Astrocyte (in vitro differentiated cells and primary cell): ENCODE measurements at regions not wholly inside any gene's neighbourhood (a gene's known extent, or its start where the extent isn't known, plus 50 kb on each side); places are given as distances from the start of the nearest gene placed in this dataset.
A peak's percentile ranks its signal among the peaks of the same experiment; 100 is the strongest.

Source experiments
- DNase-seq: peaks from one replicate; pipeline ENCODE4 v3.0.0-alpha.2; 2010; ENCODE audit warnings: low read depth
- FAIRE-seq: peaks from 2 replicates; lab custom pipeline; 2011; peaks lifted over from hg19 to GRCh38; lab: Jason Lieb, UNC
- H2AFZ ChIP-seq: 2 replicates; pipeline ENCODE4 v1.6.0; 2012; ENCODE audit warnings: low read depth, low read length, inconsistent platforms
- H3K27ac ChIP-seq: 2 replicates; pipeline ENCODE4 v1.5.1; 2011; ENCODE audit warnings: low read depth, low read length, inconsistent platforms
- H3K27me3 ChIP-seq: 2 replicates; pipeline ENCODE4 v1.6.0; 2011; ENCODE audit warnings: low read length, inconsistent platforms; ENCODE audit not compliant: insufficient read depth
- H3K36me3 ChIP-seq: 2 replicates; pipeline ENCODE4 v1.5.1; 2011; ENCODE audit warnings: low read length, inconsistent platforms; ENCODE audit not compliant: insufficient read depth
- H3K4me1 ChIP-seq: 2 replicates; pipeline ENCODE4 v1.5.1; 2011; ENCODE audit warnings: low read length, inconsistent platforms; ENCODE audit not compliant: insufficient read depth
- H3K4me2 ChIP-seq: 2 replicates; pipeline ENCODE4 v1.6.0; 2012; ENCODE audit warnings: low read length, inconsistent platforms
- H3K4me3 ChIP-seq: 2 replicates; pipeline ENCODE4 v1.5.1; 2011; ENCODE audit warnings: low read depth, mild to moderate bottlenecking, low read length, inconsistent platforms; ENCODE audit not compliant: insufficient read depth
- H3K79me2 ChIP-seq: 2 replicates; pipeline ENCODE4 v1.6.0; 2012; ENCODE audit warnings: mild to moderate bottlenecking, low read length, inconsistent platforms; ENCODE audit not compliant: insufficient read depth
- H3K9ac ChIP-seq: 2 replicates; pipeline ENCODE4 v1.6.0; 2012; ENCODE audit warnings: mild to moderate bottlenecking, low read length, inconsistent platforms
- H3K9me3 ChIP-seq: 2 replicates; pipeline ENCODE4 v1.5.1; 2012; ENCODE audit warnings: low read depth, mild to moderate bottlenecking, low read length, inconsistent platforms; ENCODE audit not compliant: insufficient read depth
- H4K20me1 ChIP-seq: 2 replicates; pipeline ENCODE4 v1.6.0; 2012; ENCODE audit warnings: low read length, inconsistent platforms; ENCODE audit not compliant: insufficient read depth
- H3K27ac Mint-ChIP-seq: one replicate; pipeline ENCODE4 v1.8.0; 2021; ENCODE audit warnings: mild to moderate bottlenecking, mixed read lengths; ENCODE audit not compliant: unreplicated experiment
- H3K27me3 Mint-ChIP-seq: one replicate; pipeline ENCODE4 v1.8.0; 2021; ENCODE audit warnings: low read depth, mixed read lengths; ENCODE audit not compliant: unreplicated experiment
- H3K36me3 Mint-ChIP-seq: one replicate; pipeline ENCODE4 v1.8.0; 2021; ENCODE audit warnings: low read depth, mixed read lengths; ENCODE audit not compliant: unreplicated experiment
- H3K4me1 Mint-ChIP-seq: one replicate; pipeline ENCODE4 v1.8.0; 2021; ENCODE audit warnings: low read depth, mixed read lengths; ENCODE audit not compliant: unreplicated experiment
- H3K4me3 Mint-ChIP-seq: one replicate; pipeline ENCODE4 v1.8.0; 2021; ENCODE audit warnings: mild to moderate bottlenecking, moderate library complexity, mixed read lengths; ENCODE audit not compliant: unreplicated experiment
- H3K9me3 Mint-ChIP-seq: one replicate; pipeline ENCODE4 v1.8.0; 2021; ENCODE audit warnings: mild to moderate bottlenecking, mixed read lengths; ENCODE audit not compliant: unreplicated experiment
- EZH2 ChIP-seq: IDR thresholded peaks from 2 replicates; pipeline ENCODE4 v1.6.1; 2012; ENCODE audit warnings: mild to moderate bottlenecking, low read length, inconsistent platforms; ENCODE audit not compliant: insufficient read depth
- TF ChIP-seq, protein P1 (sequence below): IDR thresholded peaks from 2 replicates; pipeline ENCODE4 v1.5.1; 2011; ENCODE audit warnings: low read depth, mild to moderate bottlenecking, inconsistent platforms, low read length, moderate library complexity; ENCODE audit not compliant: insufficient read depth

DNA sequence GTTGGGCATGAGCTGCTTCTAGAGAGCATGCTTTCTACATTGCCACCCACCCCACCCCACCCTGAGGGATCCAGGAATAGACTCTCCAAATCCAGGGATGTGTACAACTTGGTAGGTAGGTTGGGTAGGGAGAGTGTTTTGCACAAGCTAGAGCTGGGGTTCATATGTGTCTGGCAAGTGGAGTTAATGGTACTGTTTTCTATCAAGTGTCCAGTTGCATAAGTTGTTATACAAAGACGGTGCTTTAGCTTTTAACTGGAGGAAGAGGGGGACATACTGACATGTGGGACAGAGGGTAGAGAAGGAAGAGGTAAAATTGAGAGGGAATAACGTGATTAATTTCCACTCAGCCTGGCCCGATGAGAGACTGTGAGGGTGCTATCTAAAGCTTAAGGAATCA is 51.0 kb upstream of the TNC start:
- Mint-ChIP-seq H3K27ac (peak overlapping the region; percentile 92), H3K4me3 (peak overlapping the region; percentile 27), H3K27me3 (no peaks in the 10 kb centered on the region), H3K36me3 (no peaks in the 10 kb centered on the region), H3K4me1 (peaks cover 56% of the 10 kb centered on the region), H3K9me3 (no peaks in the 10 kb centered on the region)
- H3K9me3 ChIP-seq = no peaks in the 10 kb centered on the region
- no peaks in the 10 kb centered on the region for H3K36me3 ChIP-seq
- no peak overlapping the region for H2AFZ ChIP-seq
- no peak overlapping the region for H3K9ac ChIP-seq
- no peak for FAIRE-seq
- no peaks in the 10 kb centered on the region for H3K27me3 ChIP-seq
- no peak overlapping the region for H3K4me3 ChIP-seq
- no peaks in the 10 kb centered on the region for H4K20me1 ChIP-seq
- TF ChIP-seq EZH2 = no peak
- TF ChIP-seq, protein P1, sequence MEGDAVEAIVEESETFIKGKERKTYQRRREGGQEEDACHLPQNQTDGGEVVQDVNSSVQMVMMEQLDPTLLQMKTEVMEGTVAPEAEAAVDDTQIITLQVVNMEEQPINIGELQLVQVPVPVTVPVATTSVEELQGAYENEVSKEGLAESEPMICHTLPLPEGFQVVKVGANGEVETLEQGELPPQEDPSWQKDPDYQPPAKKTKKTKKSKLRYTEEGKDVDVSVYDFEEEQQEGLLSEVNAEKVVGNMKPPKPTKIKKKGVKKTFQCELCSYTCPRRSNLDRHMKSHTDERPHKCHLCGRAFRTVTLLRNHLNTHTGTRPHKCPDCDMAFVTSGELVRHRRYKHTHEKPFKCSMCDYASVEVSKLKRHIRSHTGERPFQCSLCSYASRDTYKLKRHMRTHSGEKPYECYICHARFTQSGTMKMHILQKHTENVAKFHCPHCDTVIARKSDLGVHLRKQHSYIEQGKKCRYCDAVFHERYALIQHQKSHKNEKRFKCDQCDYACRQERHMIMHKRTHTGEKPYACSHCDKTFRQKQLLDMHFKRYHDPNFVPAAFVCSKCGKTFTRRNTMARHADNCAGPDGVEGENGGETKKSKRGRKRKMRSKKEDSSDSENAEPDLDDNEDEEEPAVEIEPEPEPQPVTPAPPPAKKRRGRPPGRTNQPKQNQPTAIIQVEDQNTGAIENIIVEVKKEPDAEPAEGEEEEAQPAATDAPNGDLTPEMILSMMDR = no peak
- no peak for DNase-seq
- no peaks in the 10 kb centered on the region for H3K79me2 ChIP-seq
- H3K4me2 ChIP-seq = no peak overlapping the region
- no peak overlapping the region for H3K27ac ChIP-seq
- peaks cover 29% of the 10 kb centered on the region for H3K4me1 ChIP-seq

GRCh38 chr9:115170358-115171073 is 52.6 kb upstream of the TNC start:
- no peaks in the 10 kb centered on the region for H3K36me3 Mint-ChIP-seq
- Histone ChIP-seq H3K9me3 (no peaks in the 10 kb centered on the region), H3K4me1 (peaks cover 19% of the 10 kb centered on the region), H3K36me3 (no peaks in the 10 kb centered on the region), H4K20me1 (no peaks in the 10 kb centered on the region), H3K27me3 (no peaks in the 10 kb centered on the region), H3K4me2 (peak overlapping the region; percentile 18), H3K4me3 (no peak overlapping the region), H3K79me2 (no peaks in the 10 kb centered on the region), H3K27ac (no peak overlapping the region), H3K9ac (no peak overlapping the region), H2AFZ (peak overlapping the region; percentile 13)
- H3K4me3 Mint-ChIP-seq = no peak overlapping the region
- H3K9me3 Mint-ChIP-seq = no peaks in the 10 kb centered on the region
- peak overlapping the region; percentile 48 for H3K27ac Mint-ChIP-seq
- peak; percentile 55 for DNase-seq
- H3K27me3 Mint-ChIP-seq = no peaks in the 10 kb centered on the region
- H3K4me1 Mint-ChIP-seq = peaks cover 46% of the 10 kb centered on the region
- FAIRE-seq = no peak
- TF ChIP-seq EZH2 = no peak
- TF ChIP-seq, protein P1 = peak; percentile 6

GRCh38 chr9:115171921-115172388 is 54.0 kb upstream of the TNC start:
- Histone ChIP-seq H3K27me3 (no peaks in the 10 kb centered on the region), H2AFZ (no peak overlapping the region), H3K9me3 (no peaks in the 10 kb centered on the region), H3K4me1 (peaks cover 17% of the 10 kb centered on the region), H3K4me2 (no peak overlapping the region), H3K27ac (no peak overlapping the region), H3K9ac (no peak overlapping the region), H3K79me2 (no peaks in the 10 kb centered on the region), H4K20me1 (no peaks in the 10 kb centered on the region), H3K4me3 (no peak overlapping the region), H3K36me3 (no peaks in the 10 kb centered on the region)
- TF ChIP-seq EZH2 = no peak
- TF ChIP-seq, protein P1 = no peak
- Mint-ChIP-seq H3K4me3 (no peak overlapping the region), H3K27ac (no peak overlapping the region), H3K4me1 (peaks cover 36% of the 10 kb centered on the region), H3K9me3 (no peaks in the 10 kb centered on the region), H3K27me3 (no peaks in the 10 kb centered on the region), H3K36me3 (no peaks in the 10 kb centered on the region)
- DNase-seq (no peak), FAIRE-seq (no peak)
